GM10266 (cell line): ENCODE measurements at regions not wholly inside any gene's neighbourhood (a gene's known extent, or its start where the extent isn't known, plus 50 kb on each side); places are given as distances from the start of the nearest gene placed in this dataset.

Experiments used
- DNase-seq: peaks from one replicate; pipeline ENCODE4 v3.0.0; 2012; ENCODE audit errors: extremely low spot score
- TF ChIP-seq, protein P1 (sequence below): IDR thresholded peaks from 2 replicates; pipeline ENCODE4 v1.5.1; 2012; ENCODE audit warnings: mild to moderate bottlenecking, low read depth; ENCODE audit not compliant: control insufficient read depth, insufficient read depth; ENCODE audit errors: missing control alignments

DNA sequence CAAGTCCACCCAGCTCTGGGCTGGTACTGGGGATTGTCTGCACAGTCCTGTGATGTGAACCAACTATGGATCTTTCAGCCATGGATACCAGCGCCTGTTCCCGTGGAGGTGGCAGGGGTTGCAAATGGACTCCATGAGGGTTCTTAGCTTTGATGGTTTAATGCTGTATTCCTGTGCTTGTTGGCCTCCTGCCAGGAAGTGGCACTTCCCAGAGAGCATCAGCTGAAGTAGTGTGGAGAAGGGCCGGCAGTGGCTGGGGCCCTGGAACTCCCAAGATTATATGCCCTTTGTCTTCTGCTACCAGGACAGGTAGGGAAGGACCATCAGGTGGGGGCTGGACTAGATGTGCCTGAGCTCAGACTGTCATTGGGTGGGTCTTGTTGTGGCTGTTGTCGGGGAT, 1104.8 kb upstream of the COX7C start:
- no peak for DNase-seq
- TF ChIP-seq, protein P1, sequence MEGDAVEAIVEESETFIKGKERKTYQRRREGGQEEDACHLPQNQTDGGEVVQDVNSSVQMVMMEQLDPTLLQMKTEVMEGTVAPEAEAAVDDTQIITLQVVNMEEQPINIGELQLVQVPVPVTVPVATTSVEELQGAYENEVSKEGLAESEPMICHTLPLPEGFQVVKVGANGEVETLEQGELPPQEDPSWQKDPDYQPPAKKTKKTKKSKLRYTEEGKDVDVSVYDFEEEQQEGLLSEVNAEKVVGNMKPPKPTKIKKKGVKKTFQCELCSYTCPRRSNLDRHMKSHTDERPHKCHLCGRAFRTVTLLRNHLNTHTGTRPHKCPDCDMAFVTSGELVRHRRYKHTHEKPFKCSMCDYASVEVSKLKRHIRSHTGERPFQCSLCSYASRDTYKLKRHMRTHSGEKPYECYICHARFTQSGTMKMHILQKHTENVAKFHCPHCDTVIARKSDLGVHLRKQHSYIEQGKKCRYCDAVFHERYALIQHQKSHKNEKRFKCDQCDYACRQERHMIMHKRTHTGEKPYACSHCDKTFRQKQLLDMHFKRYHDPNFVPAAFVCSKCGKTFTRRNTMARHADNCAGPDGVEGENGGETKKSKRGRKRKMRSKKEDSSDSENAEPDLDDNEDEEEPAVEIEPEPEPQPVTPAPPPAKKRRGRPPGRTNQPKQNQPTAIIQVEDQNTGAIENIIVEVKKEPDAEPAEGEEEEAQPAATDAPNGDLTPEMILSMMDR, result no peak

DNA sequence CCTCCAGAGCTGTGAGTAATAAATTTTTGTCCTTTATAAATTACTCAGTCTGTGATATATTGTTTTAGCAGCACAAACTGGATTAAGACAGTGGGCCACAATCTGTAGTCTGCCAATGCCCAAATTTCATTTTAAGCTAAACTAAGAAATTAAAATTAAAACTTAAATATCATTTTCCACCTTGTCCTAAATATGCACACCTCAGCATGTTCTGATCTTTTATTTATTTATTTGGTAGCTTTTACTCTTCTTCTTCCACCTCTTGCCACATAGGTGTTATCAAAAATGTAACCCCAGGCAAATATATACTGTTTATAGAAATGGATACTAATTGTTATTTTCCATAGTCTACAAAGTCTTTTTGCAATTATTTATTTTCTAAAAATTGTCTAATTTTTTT, 1102.2 kb upstream of the COX7C start:
- TF ChIP-seq, protein P1, result no peak
- no peak for DNase-seq

DNA sequence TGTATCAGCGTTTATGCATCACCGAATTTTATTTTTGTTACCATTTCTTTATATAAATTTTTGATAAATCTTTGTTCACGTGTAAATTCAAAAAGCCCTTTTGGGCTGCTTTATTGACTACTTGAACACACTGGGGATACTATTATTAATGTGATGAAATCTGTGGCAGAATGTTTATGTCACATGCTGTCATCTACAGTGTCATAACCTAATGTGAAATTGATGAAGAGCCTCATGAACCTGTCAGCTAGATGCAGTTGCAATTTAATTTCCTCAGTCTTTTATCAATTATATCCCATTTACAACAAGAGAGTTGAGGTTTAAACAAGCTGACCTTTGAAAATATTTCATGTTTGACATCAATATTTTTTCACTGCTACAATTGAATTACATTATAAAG, 1100.4 kb upstream of the COX7C start:
- DNase-seq, result no peak
- TF ChIP-seq, protein P1, result no peak

DNA sequence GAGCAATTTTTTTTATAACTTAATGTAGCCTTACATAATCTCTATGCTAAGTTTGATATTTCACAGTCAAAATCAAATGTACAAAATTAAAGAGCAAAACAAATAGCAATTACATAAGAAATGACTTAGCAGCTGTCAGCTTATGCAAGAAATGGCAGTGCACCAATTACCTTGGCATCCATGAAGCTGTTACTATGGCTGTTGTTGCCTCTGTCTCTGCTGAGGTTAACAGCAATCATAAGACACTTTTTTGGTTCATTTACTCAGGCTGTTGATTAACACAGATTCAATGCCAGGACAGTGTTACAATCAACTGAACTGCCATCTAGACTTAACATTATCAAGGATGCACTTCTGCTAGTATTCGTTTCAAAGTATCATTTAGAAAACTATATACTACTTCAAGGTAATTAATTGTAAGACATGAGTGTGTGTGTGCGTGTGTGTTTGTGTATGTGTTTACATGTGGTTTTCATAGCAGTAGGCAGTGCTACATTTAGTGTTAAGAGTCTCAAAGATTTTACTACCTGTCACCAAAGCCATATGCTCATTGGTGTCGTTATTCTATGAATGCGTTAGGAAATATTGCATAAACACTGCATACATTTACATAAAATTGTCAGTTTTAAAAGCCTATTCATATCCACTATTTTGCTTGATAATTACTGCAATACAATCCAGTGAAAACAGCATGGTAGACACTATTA, 1084.2 kb upstream of the COX7C start:
- DNase-seq, result no peak
- TF ChIP-seq, protein P1, result no peak

DNA sequence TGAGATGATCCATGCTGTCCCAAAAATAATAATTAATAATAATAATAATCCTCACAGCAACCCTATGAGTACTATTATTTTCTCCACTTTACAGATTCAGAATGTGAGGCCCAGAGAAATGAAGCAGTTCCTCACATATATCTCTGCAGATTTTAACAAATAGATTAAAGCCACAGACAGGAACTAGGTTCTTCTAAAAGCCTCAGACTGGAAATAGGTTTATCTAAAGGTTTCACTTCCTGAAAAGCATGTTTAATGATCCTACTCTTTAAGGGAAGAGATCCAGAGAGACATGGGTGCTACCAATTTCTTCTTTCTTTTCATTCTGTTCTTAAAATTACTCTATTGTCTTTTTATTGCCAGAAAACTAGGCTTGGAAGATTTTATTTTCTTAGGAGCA, 1079.4 kb upstream of the COX7C start:
- TF ChIP-seq, protein P1, result no peak
- DNase-seq, result no peak

DNA sequence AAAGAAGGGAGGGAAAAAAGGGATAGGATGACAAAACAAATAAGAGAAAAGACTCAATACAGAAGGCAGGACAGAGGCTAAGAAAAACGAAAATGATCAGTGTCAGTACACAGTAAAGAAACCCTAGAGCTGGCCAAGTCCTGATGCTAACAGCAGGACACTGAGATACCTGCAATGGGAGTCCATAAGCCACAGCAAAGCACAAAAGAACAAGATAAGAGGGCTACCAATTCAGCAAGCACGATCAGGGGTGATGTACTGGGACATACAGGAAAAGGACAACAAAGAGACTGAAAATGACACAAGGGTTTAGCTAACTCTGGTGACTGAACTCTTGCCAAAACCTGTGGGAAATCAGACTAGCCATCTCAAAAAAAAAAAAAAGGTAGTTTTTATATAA, 1072.6 kb upstream of the COX7C start:
- no peak for DNase-seq
- TF ChIP-seq, protein P1, result no peak

DNA sequence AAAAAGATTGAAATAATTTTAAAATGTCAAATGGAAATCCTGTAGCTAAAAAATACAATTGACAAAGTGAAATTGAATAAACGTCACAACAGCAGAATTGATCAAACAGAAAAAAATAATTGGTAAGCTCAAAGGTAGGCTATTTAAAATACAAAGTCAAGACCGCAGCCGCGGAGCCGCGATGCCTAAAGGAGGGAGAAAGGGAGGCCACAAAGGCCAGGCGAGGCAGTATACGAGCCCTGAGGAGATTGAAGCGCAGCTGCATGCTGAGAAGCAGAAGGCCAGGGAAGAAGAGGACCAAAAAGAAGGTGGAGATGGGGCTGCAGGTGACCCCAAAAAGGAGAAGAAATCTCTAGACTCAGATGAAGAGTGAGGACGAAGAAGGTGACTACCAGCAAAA, 1068.5 kb upstream of the COX7C start:
- TF ChIP-seq, protein P1, result no peak
- no peak for DNase-seq
